Adrenal gland (tissue), 5 donors: ENCODE measurements at regions not wholly inside any gene's neighbourhood (a gene's known extent, or its start where the extent isn't known, plus 50 kb on each side); places are given as distances from the start of the nearest gene placed in this dataset.

Experiments
- CTCF ChIP-seq, 6 experiments: fragments of 450-650 bp in 4 of 6; fragments of 200-600 bp in 2 of 6; sonication (generic) in 1 of 6; IDR thresholded peaks; 1 replicate in 5 of 6; 2 replicates in 1 of 6; pipeline versions ENCODE4 v1.5.1 to v1.8.0; 2016 to 2021; ENCODE audit warnings: antibody characterized with exemption in 6 of 6, mild to moderate bottlenecking in 2 of 6, moderate library complexity in 1 of 6
- POLR2A ChIP-seq, 2 donors: fragments of 450-650 bp; IDR thresholded peaks; one replicate each; pipeline ENCODE4 v1.6.1; 2017; ENCODE audit warnings: antibody characterized with exemption in 2 of 2, mild to moderate bottlenecking in 2 of 2, moderate library complexity in 1 of 2
- donor health status: DM: no; HTN: no; CAD: no.

- TF ChIP-seq CTCF (IDR thresholded peaks at IDR 0.05) (no peak), POLR2A (IDR thresholded peaks at IDR 0.05) (no peak)
These were observed 515.4 kb downstream of the DIPK2A start for GRCh38 chr3:144487011-144487410.
